RWPE2 (cell line): ENCODE measurements at regions not wholly inside any gene's neighbourhood (a gene's known extent, or its start where the extent isn't known, plus 50 kb on each side); places are given as distances from the start of the nearest gene placed in this dataset.

Source experiments
- ATAC-seq: fragments of 200-7000 bp; cut with Tn5 transposase; 3 replicates; pipeline ENCODE4 v1.9.1; 2021; ENCODE audit warnings: low read depth
- DNase-seq: peaks from one replicate; pipeline ENCODE4 v3.0.0-alpha.2; 2020; ENCODE audit warnings: low spot score
- H3K27ac ChIP-seq: fragments of 450-650 bp; 2 replicates; pipeline ENCODE4 v1.5.1; 2017; ENCODE audit warnings: mild to moderate bottlenecking; ENCODE audit not compliant: poor library complexity, severe bottlenecking
- H3K27me3 ChIP-seq: fragments of 250-450 bp; sonication (Bioruptor Pico); 2 replicates; pipeline ENCODE4 v1.5.1; 2021; ENCODE audit warnings: mild to moderate bottlenecking, moderate library complexity; ENCODE audit not compliant: insufficient read depth, poor library complexity, severe bottlenecking
- H3K36me3 ChIP-seq: fragments of 250-450 bp; sonication (Bioruptor Pico); 2 replicates; pipeline ENCODE4 v1.5.1; 2020; ENCODE audit warnings: low read depth, mild to moderate bottlenecking, moderate library complexity
- H3K4me1 ChIP-seq: fragments of 250-450 bp; sonication (Bioruptor Pico); 2 replicates; pipeline ENCODE4 v1.5.1; 2021; ENCODE audit warnings: mild to moderate bottlenecking, moderate library complexity; ENCODE audit not compliant: insufficient read depth, poor library complexity, severe bottlenecking
- H3K4me3 ChIP-seq: fragments of 250-450 bp; sonication (Bioruptor Pico); 2 replicates; pipeline ENCODE4 v1.5.1; 2021; ENCODE audit warnings: mild to moderate bottlenecking, moderate library complexity; ENCODE audit not compliant: severe bottlenecking
- H3K9me3 ChIP-seq: fragments of 250-450 bp; sonication (Bioruptor Pico); 2 replicates; pipeline ENCODE4 v1.5.1; 2021; ENCODE audit warnings: mild to moderate bottlenecking, moderate library complexity; ENCODE audit not compliant: severe bottlenecking
- TF ChIP-seq, protein P1 (sequence below): fragments of 450-650 bp; IDR thresholded peaks from one replicate; pipeline ENCODE4 v1.5.1; 2017; ENCODE audit warnings: mild to moderate bottlenecking, moderate library complexity; ENCODE audit not compliant: poor library complexity, severe bottlenecking

DNA sequence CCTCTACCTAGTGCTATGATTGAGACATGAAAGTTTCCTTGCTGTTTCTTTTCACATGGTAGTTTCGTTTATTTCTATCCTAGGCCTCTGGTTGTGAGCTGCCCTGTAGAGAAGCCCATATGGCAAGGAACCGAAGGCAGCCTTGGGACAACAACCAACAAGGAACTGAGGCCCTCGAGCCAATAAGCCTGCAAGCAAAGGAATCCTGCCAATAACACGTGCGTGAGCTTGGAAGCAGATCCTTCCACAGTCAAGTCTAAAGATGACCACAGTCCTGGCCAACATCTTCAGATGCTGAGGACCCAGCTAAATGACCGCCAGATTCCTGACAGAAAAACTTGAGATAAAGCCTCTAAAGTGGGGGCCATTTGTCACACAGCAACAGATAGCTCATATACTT lies 100.4 kb upstream of the FAM9B start:
- ATAC-seq (no peak), DNase-seq (no peak)
- H3K4me1 ChIP-seq, result no peaks in the 10 kb centered on the region
- H3K27me3 ChIP-seq, result no peaks in the 10 kb centered on the region
- no peaks in the 10 kb centered on the region for H3K36me3 ChIP-seq
- H3K4me3 ChIP-seq, result no peak overlapping the region
- H3K27ac ChIP-seq, result no peak overlapping the region
- TF ChIP-seq, protein P1, sequence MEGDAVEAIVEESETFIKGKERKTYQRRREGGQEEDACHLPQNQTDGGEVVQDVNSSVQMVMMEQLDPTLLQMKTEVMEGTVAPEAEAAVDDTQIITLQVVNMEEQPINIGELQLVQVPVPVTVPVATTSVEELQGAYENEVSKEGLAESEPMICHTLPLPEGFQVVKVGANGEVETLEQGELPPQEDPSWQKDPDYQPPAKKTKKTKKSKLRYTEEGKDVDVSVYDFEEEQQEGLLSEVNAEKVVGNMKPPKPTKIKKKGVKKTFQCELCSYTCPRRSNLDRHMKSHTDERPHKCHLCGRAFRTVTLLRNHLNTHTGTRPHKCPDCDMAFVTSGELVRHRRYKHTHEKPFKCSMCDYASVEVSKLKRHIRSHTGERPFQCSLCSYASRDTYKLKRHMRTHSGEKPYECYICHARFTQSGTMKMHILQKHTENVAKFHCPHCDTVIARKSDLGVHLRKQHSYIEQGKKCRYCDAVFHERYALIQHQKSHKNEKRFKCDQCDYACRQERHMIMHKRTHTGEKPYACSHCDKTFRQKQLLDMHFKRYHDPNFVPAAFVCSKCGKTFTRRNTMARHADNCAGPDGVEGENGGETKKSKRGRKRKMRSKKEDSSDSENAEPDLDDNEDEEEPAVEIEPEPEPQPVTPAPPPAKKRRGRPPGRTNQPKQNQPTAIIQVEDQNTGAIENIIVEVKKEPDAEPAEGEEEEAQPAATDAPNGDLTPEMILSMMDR, result no peak
- H3K9me3 ChIP-seq, result no peaks in the 10 kb centered on the region

DNA sequence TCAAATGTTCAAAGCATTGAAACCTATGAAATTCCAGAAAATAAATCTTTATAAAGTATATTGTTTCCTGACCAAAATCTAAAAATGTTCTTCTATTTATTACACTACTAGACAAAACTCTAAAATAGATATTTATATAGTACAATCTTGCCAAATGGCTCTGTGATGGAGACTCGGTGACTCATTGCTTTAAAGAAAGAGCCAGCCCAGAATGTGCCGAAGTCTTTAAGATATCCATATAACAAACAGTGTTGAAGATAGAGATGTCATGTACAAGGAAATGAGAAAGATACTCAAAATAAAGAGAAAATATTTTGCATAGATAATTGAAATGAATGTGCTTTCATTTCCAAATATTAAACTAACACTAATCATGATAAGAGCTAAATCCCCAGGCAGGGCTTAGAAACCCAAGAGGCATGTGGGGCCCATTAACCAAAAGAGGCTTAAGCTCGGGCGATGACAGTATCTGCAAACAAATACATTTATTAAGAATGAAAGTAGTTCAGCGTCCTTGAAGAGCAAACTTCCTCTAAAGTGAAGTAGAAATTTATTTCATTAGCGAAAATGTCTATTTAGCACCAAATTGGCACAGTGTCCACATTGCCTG lies 102.1 kb upstream of the FAM9B start:
- no peaks in the 10 kb centered on the region for H3K27me3 ChIP-seq
- no peak for DNase-seq
- H3K36me3 ChIP-seq, result no peaks in the 10 kb centered on the region
- no peak overlapping the region for H3K4me3 ChIP-seq
- no peaks in the 10 kb centered on the region for H3K9me3 ChIP-seq
- ATAC-seq, result no peak
- H3K27ac ChIP-seq, result no peak overlapping the region
- TF ChIP-seq, protein P1, result no peak
- no peaks in the 10 kb centered on the region for H3K4me1 ChIP-seq

DNA sequence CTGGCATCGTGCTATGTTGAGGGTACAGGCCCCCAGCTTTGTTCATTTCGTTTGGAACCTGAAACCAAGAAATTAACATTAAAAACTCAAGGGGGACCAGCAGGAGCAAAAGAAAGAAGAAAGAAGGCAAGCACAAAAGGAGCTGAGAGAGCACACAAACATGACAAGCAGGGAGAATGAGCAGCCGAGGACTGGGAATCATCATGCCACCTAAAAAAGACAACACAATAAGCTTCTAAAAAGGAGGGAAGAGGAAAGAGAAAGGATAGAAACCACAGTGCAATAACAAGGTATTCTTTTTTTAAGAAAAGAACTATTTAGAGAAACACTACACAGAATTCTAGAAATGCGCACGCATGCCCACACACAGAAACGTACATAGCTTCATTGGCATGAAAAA lies 103.2 kb upstream of the FAM9B start:
- TF ChIP-seq, protein P1, result no peak
- Histone ChIP-seq H3K9me3 (no peaks in the 10 kb centered on the region), H3K36me3 (no peaks in the 10 kb centered on the region), H3K27ac (no peak overlapping the region), H3K4me3 (no peak overlapping the region), H3K27me3 (no peaks in the 10 kb centered on the region), H3K4me1 (no peaks in the 10 kb centered on the region)
- no peak for ATAC-seq
- DNase-seq, result no peak

DNA sequence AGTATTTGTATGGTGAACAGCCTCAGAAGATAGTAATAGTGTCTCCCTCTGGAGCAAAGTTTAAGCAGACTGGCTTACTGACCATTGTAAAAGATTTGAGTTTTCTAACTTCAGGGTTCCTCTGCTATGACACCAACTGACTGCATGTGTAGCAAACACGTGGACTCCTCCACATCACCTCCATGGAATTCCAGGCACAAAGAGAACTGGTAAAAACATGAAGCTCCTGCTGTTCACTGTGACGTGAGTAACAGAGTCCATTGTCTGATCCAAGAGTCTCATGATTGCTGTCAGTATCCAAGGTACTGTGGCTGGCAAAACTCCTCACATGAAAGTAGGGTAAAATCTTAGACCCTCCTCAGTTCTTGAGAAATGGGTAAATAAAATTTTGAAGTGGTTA lies 107.6 kb upstream of the FAM9B start:
- Histone ChIP-seq H3K27ac (no peak overlapping the region), H3K4me3 (no peak overlapping the region), H3K4me1 (no peaks in the 10 kb centered on the region), H3K27me3 (no peaks in the 10 kb centered on the region), H3K36me3 (no peaks in the 10 kb centered on the region), H3K9me3 (no peaks in the 10 kb centered on the region)
- ATAC-seq (peak; percentile 59; the same call in 2 of the 3 replicates), DNase-seq (no peak)
- TF ChIP-seq, protein P1, result no peak

DNA sequence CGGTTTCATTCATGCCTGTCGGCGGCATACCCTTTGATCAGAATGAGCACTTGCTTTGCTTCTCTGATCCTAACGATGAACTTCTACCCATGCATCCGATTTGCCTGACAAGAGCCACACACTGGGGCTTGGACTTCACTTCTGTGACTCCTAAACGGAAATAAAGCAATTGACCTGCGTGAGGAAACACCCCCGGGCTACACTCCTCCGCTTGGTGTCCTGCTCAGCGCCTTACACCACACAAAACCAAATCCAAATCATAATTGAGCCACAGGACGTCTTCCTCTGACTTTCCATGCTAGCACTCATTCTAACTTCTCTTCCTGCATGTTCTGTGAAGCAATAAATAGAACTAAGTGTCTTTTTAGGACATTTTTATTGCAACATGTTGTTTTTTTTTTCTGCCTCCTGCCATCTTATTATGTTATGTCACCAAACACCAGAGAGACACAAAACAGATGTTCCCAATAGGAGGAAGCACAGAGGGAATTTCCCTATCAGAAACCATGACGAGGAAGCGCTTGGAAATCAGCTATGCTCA lies 110.8 kb upstream of the FAM9B start:
- Histone ChIP-seq H3K27me3 (no peaks in the 10 kb centered on the region), H3K4me3 (no peak overlapping the region), H3K27ac (no peak overlapping the region), H3K4me1 (peaks cover 4% of the 10 kb centered on the region), H3K36me3 (no peaks in the 10 kb centered on the region), H3K9me3 (no peaks in the 10 kb centered on the region)
- TF ChIP-seq, protein P1, result no peak
- no peak for ATAC-seq
- DNase-seq, result no peak
